Natural killer cell (primary cell): ENCODE measurements at regions not wholly inside any gene's neighbourhood (a gene's known extent, or its start where the extent isn't known, plus 50 kb on each side); places are given as distances from the start of the nearest gene placed in this dataset.

Source experiments
- ATAC-seq, 3 donors: fragments of 150-1000 bp in 2 of 3; fragments of 200-7000 bp in 1 of 3; cut with Tn5 transposase; 1 replicate in 1 of 3; 2 replicates in 2 of 3; pipeline ENCODE4 v1.10.0; 2021; ENCODE audit warnings: mild to moderate bottlenecking in 2 of 3, moderate library complexity in 2 of 3
- DNase-seq, 2 donors: peaks; one replicate each; pipeline versions ENCODE4 v3.0.0 to v3.0.0-alpha.2; 2013 to 2021; ENCODE audit warnings: mixed read lengths in 1 of 2
- H3K27ac ChIP-seq: one replicate; pipeline ENCODE4 v1.5.1; 2013; ENCODE audit warnings: mild to moderate bottlenecking, low read length
- H3K27me3 ChIP-seq: one replicate; pipeline ENCODE4 v1.6.1; 2013; ENCODE audit warnings: low read length; ENCODE audit not compliant: control insufficient read depth, insufficient read depth
- H3K36me3 ChIP-seq: one replicate; pipeline ENCODE4 v1.6.1; 2013; ENCODE audit warnings: low read length; ENCODE audit not compliant: control insufficient read depth, insufficient read depth
- H3K4me1 ChIP-seq: one replicate; pipeline ENCODE4 v1.6.1; 2013; ENCODE audit warnings: low read length; ENCODE audit not compliant: control insufficient read depth, insufficient read depth
- H3K4me3 ChIP-seq: one replicate; pipeline ENCODE4 v1.5.1; 2013; ENCODE audit warnings: low read length
- H3K9me3 ChIP-seq: one replicate; pipeline ENCODE4 v1.6.1; 2013; ENCODE audit warnings: low read length; ENCODE audit not compliant: control insufficient read depth, insufficient read depth
- H3K27ac Mint-ChIP-seq, 2 donors: one replicate each; pipeline ENCODE4 v1.8.0; 2022; ENCODE audit warnings: mild to moderate bottlenecking in 2 of 2, mixed read lengths in 2 of 2, moderate library complexity in 1 of 2
- H3K27me3 Mint-ChIP-seq, 2 donors: one replicate each; pipeline ENCODE4 v1.8.0; 2022; ENCODE audit warnings: low read depth in 2 of 2, mixed read lengths in 2 of 2
- H3K36me3 Mint-ChIP-seq: one replicate; pipeline ENCODE4 v1.8.0; 2022; ENCODE audit warnings: mixed read lengths
- H3K4me1 Mint-ChIP-seq, 2 donors: one replicate each; pipeline ENCODE4 v1.8.0; 2022; ENCODE audit warnings: mixed read lengths in 2 of 2
- H3K4me3 Mint-ChIP-seq: one replicate; pipeline ENCODE4 v1.8.0; 2022; ENCODE audit warnings: mild to moderate bottlenecking, moderate library complexity, mixed read lengths
- H3K9me3 Mint-ChIP-seq, 2 donors: one replicate each; pipeline ENCODE4 v1.8.0; 2022; ENCODE audit warnings: mixed read lengths in 2 of 2
- WGBS: methylation state at CpG from one replicate; pipeline ENCODE4 v1.1.7; 2013; ENCODE audit warnings: missing lambda C conversion rate; ENCODE audit not compliant: insufficient coverage; 5-methylcytosine and 5-hydroxymethylcytosine counted together
- intact Hi-C: fragments of 100-400 bp; cut with micrococcal nuclease; formaldehyde crosslinking; loops from one replicate; pipeline ENCODE4 v1.14.2; 2022
- TF ChIP-seq, protein P1 (sequence below): fragments of 200-600 bp; IDR thresholded peaks from one replicate; pipeline ENCODE4 v1.8.0; 2022; ENCODE audit warnings: antibody characterized with exemption

DNA sequence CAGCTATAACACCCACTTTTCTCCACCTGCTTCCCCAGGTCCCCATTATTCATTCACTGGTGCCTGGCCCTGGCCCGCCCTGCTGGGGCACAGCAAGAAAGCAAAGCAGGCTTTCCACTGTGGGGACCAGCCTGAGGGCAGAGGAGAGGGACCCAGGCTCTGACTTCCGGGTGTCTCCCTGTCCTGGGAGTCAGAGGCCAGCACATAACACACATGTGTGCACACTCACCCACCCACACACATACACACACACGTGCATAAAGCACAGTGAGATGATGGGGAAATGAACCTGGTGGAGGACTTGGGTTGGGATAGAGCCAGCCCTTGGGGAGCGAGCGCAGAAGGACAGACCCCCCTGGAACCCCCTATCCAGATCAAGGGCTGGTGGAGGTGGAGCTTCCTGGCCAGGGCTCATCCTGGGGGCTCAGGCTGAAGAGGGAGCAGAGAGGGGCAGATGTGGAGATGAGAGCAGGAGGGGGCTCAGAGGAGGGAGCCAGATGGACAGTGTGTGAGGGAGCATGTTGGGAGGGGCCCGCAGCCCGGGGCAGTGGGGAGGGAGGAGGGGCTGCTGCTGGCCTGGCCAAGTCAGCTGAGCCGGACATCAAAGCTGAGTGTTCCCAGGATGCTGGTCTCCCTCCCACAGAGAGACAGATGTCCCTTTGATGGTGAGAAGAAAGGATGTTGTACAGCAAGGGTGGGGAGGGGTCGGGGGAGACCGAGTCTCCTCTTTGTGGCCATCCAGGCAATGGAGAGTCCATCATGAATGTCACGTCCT, 78.2 kb downstream of the LINGO1 start:
- Mint-ChIP-seq H3K27ac (no peak overlapping the region), H3K4me3 (no peak overlapping the region), H3K27me3 (peaks cover 1 to 4% of the 10 kb centered on the region in 2 donors), H3K4me1 (no peaks in the 10 kb centered on the region), H3K36me3 (no peaks in the 10 kb centered on the region), H3K9me3 (no peaks in the 10 kb centered on the region)
- intact Hi-C loops = no loop called here
- ATAC-seq (no peak), DNase-seq (no peak)
- H3K9me3 ChIP-seq = no peaks in the 10 kb centered on the region
- 77% methylated on average over 7 of the region's 11 CpGs for WGBS
- H3K4me3 ChIP-seq = no peak overlapping the region
- H3K27ac ChIP-seq = no peak overlapping the region
- H3K27me3 ChIP-seq = no peaks in the 10 kb centered on the region
- no peaks in the 10 kb centered on the region for H3K4me1 ChIP-seq
- no peaks in the 10 kb centered on the region for H3K36me3 ChIP-seq
- TF ChIP-seq, protein P1, sequence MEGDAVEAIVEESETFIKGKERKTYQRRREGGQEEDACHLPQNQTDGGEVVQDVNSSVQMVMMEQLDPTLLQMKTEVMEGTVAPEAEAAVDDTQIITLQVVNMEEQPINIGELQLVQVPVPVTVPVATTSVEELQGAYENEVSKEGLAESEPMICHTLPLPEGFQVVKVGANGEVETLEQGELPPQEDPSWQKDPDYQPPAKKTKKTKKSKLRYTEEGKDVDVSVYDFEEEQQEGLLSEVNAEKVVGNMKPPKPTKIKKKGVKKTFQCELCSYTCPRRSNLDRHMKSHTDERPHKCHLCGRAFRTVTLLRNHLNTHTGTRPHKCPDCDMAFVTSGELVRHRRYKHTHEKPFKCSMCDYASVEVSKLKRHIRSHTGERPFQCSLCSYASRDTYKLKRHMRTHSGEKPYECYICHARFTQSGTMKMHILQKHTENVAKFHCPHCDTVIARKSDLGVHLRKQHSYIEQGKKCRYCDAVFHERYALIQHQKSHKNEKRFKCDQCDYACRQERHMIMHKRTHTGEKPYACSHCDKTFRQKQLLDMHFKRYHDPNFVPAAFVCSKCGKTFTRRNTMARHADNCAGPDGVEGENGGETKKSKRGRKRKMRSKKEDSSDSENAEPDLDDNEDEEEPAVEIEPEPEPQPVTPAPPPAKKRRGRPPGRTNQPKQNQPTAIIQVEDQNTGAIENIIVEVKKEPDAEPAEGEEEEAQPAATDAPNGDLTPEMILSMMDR = no peak

DNA sequence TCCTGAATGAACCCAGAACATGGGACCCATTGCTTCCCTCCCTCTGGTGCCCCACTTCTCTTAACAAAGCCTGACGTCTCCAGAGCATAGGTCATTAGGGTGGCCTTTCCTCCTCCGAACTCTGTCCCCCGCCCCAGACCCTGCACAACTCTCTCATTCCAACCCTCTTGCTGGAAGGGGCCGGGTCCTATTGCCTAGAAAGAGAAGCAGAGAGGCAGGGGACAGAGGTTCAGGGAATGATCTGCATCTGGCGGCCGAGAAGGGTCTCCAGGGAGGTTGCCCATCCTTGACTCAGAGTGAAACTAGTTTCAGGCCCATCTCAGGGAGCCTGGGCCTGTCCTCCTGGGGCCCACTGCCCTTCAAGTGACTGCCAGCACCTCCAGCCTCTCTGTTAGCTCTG, 79.0 kb downstream of the LINGO1 start:
- no peaks in the 10 kb centered on the region for H3K4me1 ChIP-seq
- H3K36me3 ChIP-seq = no peaks in the 10 kb centered on the region
- ATAC-seq = no peak
- H3K4me3 Mint-ChIP-seq = no peak overlapping the region
- intact Hi-C loops = no loop called here
- H3K9me3 Mint-ChIP-seq = no peaks in the 10 kb centered on the region
- peaks cover 0 to 3% of the 10 kb centered on the region in 2 donors for H3K27me3 Mint-ChIP-seq
- H3K4me3 ChIP-seq = no peak overlapping the region
- DNase-seq = no peak
- H3K27me3 ChIP-seq = no peaks in the 10 kb centered on the region
- H3K36me3 Mint-ChIP-seq = no peaks in the 10 kb centered on the region
- H3K27ac ChIP-seq = no peak overlapping the region
- H3K9me3 ChIP-seq = no peaks in the 10 kb centered on the region
- peaks cover 0 to 3% of the 10 kb centered on the region in 2 donors for H3K4me1 Mint-ChIP-seq
- 79% methylated on average over 6 of the region's 6 CpGs for WGBS
- TF ChIP-seq, protein P1 = no peak
- H3K27ac Mint-ChIP-seq = no peak overlapping the region

DNA sequence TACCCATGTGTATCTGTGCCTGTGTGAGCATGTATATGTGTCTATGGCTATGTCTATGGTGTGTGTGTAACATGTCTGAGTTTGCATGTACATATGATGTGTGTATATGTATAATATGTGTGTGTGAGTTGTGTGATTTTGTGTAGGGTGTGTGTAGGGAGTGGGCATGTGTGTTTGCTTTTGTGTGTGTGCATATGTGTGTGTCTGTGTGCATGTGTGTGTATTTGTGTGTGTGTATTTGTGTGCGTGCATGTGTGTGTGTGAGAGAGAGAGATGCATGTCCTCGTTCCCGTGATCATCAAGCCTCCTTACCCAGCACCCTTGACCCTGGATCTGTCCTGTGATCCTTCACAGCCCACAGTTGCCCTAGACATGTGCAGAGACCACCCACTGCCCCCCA, 79.5 kb downstream of the LINGO1 start:
- Mint-ChIP-seq H3K9me3 (no peaks in the 10 kb centered on the region), H3K4me3 (no peak overlapping the region), H3K36me3 (no peaks in the 10 kb centered on the region), H3K27ac (no peak overlapping the region), H3K4me1 (peaks cover 0 to 5% of the 10 kb centered on the region in 2 donors), H3K27me3 (peaks cover 0 to 3% of the 10 kb centered on the region in 2 donors)
- ATAC-seq (no peak), DNase-seq (no peak)
- no peaks in the 10 kb centered on the region for H3K9me3 ChIP-seq
- no peaks in the 10 kb centered on the region for H3K36me3 ChIP-seq
- no peak overlapping the region for H3K27ac ChIP-seq
- intact Hi-C loops = no loop called here
- 95% methylated on average over 2 of the region's 3 CpGs for WGBS
- no peak overlapping the region for H3K4me3 ChIP-seq
- H3K4me1 ChIP-seq = peaks cover 2% of the 10 kb centered on the region
- no peaks in the 10 kb centered on the region for H3K27me3 ChIP-seq
- TF ChIP-seq, protein P1 = no peak

DNA sequence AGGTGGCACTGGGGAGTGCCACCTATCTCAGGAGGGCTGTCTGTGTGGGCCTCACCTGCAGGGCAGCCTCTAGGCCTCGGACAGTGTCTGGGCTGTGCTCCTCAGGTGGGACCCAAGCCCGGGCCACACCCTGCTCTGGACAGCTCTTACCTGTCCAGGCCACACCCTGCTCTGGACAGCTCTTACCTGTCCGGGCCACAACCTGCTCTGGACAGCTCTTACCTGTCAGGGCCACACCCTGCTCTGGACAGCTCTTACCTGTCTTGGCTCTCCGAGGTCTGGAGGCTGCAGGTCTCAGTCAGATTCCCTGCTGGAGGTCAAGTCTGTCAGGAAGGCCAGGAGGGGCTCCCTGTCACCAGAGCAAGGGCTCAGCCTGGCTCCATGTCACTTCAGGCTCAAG, 80.6 kb downstream of the LINGO1 start:
- no peaks in the 10 kb centered on the region for H3K27me3 ChIP-seq
- DNase-seq = no peak
- no peak overlapping the region for H3K4me3 ChIP-seq
- H3K27me3 Mint-ChIP-seq = peaks cover 0 to 3% of the 10 kb centered on the region in 2 donors
- TF ChIP-seq, protein P1 = no peak
- no peaks in the 10 kb centered on the region for H3K36me3 ChIP-seq
- no peaks in the 10 kb centered on the region for H3K36me3 Mint-ChIP-seq
- H3K4me1 ChIP-seq = peaks cover 3% of the 10 kb centered on the region
- intact Hi-C loops = no loop called here
- WGBS = 84% methylated on average over 4 of the region's 4 CpGs
- no peaks in the 10 kb centered on the region for H3K9me3 Mint-ChIP-seq
- no peak overlapping the region for H3K27ac Mint-ChIP-seq
- H3K4me3 Mint-ChIP-seq = no peak overlapping the region
- H3K4me1 Mint-ChIP-seq = peaks cover 0 to 5% of the 10 kb centered on the region in 2 donors
- no peaks in the 10 kb centered on the region for H3K9me3 ChIP-seq
- no peak for ATAC-seq
- H3K27ac ChIP-seq = no peak overlapping the region
